NCI-H510A (cell line): ENCODE measurements at regions not wholly inside any gene's neighbourhood (a gene's known extent, or its start where the extent isn't known, plus 50 kb on each side); places are given as distances from the start of the nearest gene placed in this dataset.

ENCODE experiments used
- DNase-seq: peaks from one replicate; lab custom pipeline; 2025; lab: John Stamatoyannopoulos, UW

GRCh38 chr2:217035967-217036366 lies 176.1 kb upstream of the TNP1 start:
- no peak for DNase-seq

GRCh38 chr2:217033186-217033585 lies 173.3 kb upstream of the TNP1 start:
- DNase-seq: no peak

GRCh38 chr2:217031445-217031844 lies 171.6 kb upstream of the TNP1 start:
- no peak for DNase-seq

DNA sequence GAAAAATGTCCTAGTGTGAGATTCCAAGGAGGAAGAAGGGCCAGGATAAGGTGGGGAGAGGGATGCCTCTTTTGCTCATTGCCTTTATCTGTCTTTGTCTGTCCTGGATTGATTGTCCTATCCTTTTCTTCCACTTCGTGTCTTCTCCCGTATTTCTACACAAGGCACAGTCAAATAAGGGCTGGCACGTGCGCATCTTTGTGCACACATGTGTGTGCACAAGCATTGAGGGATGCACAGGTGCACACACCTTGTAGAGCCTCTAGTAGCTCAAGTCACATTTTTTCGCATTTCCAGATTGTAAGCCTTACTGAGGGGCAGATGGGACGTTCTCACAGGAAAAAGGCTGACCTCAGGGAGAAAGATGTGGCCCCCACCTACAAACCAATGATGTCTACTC lies 170.2 kb upstream of the TNP1 start:
- no peak for DNase-seq

- DNase-seq: no peak
Measured at GRCh38 chr2:217028128-217028527, 168.3 kb upstream of the TNP1 start.

DNA sequence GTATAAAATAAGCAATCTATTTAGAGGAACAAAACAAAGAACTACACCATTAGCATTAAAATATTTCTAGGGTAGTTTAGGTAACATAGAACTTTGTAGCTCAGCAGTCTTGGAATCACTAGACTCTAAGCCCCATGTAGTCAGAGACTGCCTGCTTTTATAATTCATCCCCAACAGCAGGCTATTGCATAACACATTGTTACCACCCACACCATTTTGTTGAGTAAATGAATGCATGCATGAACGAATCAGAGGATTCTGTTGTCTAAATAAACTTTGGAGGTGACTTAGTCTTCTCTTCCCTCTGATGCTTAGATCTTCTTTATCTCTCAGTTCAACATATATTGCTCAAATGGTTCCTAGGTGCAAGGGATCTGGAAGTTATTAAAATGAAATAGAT lies 167.6 kb upstream of the TNP1 start:
- no peak for DNase-seq

- DNase-seq: no peak
Measured at GRCh38 chr2:217026569-217026968, 166.7 kb upstream of the TNP1 start.

- no peak for DNase-seq
Measured at GRCh38 chr2:217026161-217026560, 166.3 kb upstream of the TNP1 start.

DNA sequence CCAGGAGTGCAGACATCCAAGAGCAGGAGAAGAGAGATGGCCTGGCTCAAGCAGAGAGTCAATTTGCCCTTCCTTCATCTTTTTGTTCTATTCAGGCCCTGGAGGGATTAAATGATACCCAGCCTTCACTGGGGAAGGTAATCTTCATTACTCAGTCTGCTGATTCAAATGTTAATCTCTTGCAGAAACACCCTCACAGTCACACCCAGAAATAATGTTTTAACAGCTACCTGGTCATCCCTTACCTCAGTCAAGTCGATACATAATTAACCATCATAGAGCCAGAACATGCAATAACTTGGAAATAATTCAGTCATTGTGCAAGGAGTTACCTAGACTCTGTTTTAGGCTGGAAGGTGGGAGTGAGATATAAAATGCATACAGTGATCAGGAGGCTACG lies 163.7 kb upstream of the TNP1 start:
- no peak for DNase-seq

- no peak for DNase-seq
Measured at GRCh38 chr2:217017456-217018252, 157.8 kb upstream of the TNP1 start.

DNA sequence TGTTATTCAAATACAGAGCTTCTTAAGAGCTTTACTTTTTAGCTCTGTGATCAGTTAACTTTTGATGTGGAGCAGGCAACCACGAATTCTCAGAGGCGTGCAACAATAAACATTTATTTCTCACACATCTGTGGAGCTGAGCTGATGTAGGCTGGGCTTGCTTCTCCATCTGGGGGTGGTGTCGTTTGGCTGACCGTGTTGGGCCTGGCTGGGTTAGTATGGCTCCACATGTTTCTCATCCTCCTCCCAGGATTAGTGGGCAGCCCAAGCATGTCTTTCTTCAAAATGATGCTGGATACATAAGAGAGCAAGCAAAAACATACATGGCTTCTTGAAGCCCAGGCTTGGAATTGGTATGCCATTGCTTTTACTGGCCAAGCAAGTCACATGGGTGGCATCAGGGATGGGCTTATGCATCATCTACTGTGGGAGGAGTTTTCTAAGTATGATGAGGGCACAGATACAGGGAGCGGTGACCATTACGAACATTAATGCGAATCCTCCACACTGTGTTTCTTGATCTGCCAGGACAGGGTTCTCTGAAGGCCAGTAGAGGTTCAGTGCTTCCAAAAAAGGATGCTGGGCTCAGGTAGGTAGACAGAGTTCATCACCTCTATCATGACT lies 157.0 kb upstream of the TNP1 start:
- no peak for DNase-seq

GRCh38 chr2:217014328-217015105 lies 154.7 kb upstream of the TNP1 start:
- DNase-seq: no peak

- no peak for DNase-seq
Measured at GRCh38 chr2:217013926-217014325, 154.1 kb upstream of the TNP1 start.

DNA sequence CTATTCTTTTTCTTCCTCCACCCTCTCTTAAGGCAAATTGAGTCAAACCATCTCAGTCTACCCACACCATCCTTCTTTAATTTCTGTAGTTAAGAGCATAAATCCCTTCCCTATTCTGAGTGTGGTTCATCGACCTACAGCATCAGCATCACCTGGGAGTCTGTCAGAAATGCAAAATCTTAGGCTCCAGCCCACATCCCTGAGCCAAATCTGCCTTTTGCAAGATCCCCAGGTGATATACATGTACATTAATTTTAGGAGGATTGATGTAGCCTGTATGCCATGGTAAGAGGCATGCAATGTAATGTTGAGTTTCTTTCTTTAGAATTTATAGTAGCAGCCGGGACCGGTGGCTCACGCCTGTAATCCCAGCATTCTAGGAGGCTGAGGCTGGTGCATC lies 151.7 kb upstream of the TNP1 start:
- DNase-seq: no peak

GRCh38 chr2:217010173-217010572 lies 150.3 kb upstream of the TNP1 start:
- DNase-seq: no peak

DNA sequence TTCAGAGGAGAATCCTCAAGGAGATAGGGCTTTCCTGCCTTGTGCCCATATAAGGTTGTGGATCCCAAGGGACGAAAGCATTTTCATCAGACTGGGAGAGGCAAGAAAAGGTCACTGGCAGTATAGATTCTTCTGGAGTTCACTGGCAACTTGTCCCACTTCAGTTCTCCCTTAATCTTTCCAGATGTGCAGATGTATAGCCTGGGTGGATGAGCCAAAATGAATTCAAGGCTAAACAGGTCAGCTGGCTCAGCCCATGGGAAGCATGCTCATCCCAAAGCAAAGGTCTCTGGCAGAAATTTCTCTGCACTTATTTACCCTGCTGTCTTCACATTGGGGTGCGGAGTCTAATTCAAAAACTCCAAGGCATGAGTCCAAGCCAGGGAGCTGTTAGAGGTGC lies 148.9 kb upstream of the TNP1 start:
- DNase-seq: no peak

- DNase-seq: no peak
Measured at GRCh38 chr2:217006217-217006616, 146.4 kb upstream of the TNP1 start.

- DNase-seq: no peak
Measured at GRCh38 chr2:217004656-217005055, 144.8 kb upstream of the TNP1 start.

DNA sequence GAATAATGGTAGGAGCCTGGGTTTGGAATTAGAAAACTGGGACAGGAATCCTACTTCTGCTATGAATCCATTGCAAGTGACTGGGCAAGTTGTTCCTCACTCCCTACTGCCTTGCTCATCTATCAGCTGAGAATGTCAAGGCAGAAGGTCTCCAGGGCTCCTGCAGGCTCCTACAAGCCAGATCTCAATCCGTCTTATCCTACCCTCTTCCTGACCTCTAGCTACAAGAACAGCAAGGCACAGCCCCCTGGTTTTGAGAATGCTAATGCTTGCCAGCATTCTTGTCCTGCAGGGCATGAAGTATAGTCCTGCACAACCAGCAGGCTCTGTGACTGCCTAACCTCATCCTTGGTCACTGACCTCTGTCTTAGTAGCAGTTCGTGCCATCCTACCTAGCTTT lies 141.9 kb upstream of the TNP1 start:
- DNase-seq: no peak

- DNase-seq: no peak
Measured at GRCh38 chr2:217000406-217000805, 140.5 kb upstream of the TNP1 start.

DNA sequence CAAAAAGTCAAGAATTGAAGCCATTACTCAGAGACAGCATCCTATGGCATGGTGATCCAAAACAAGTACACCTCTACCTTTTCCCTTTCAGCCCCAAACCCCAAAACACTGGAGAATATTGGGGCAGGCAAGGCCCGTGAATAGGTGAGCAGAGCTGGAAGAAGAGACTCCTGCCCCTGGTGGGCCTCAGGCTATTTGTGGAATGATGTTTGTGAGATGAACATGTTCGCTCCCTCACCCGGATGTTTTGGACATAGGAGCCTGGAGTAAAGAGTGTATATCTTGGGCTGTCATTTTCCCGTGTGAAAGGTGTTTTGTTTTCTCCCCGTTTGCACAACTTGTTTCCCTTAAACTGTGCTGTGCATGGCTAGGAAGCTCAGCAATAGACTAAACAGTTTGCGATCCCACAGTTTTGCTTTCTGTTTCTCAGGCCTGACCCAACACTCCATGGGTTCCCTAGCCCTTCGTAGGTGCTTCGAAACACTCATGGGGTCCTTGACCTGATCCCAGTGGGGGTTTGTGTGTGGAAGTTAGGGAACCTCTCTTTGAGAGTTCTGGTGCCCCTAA lies 136.5 kb upstream of the TNP1 start:
- no peak for DNase-seq

DNA sequence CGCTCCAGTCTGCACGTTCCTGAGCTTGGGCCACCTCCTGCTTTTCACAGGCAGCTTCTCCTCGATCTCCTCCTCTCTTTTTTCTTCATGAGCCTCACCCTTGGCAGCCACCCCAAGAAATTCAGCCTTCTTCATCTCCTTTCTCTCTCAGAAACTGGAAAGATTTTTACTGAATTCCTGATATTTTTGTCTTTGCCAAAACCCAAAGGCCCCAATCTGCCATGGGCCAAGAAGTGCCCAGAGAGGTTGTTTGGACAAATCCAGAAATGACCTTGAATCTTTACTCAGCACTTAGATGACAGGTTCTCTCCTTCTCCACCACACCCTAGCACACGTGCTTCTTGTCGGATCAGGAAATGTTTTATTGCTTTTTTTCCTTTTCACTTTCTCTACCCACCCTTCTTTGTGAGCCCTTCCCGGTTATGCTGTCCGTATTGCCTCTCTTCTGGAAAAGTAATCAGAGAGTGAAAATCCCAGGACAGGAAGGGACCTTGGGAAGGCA lies 134.5 kb upstream of the TNP1 start:
- no peak for DNase-seq
